OCI-LY3 (cell line): ENCODE measurements at regions not wholly inside any gene's neighbourhood (a gene's known extent, or its start where the extent isn't known, plus 50 kb on each side); places are given as distances from the start of the nearest gene placed in this dataset.

Source experiments
- CTCF ChIP-seq: fragments of 200-600, 300-600 bp; sonication (generic); IDR thresholded peaks from 2 replicates; pipeline ENCODE4 v1.5.1; 2014; ENCODE audit warnings: antibody characterized with exemption, low read length, low read depth
- EZH2phosphoT487 ChIP-seq: fragments of 200-600 bp; shearing (Covaris generic); IDR thresholded peaks from 2 replicates; pipeline ENCODE4 v1.6.1; 2018; ENCODE audit warnings: antibody characterized with exemption, mixed run types, low read depth

GRCh38 chr2:147440734-147441133, 404.1 kb upstream of the ACVR2A start:
- TF ChIP-seq CTCF (no peak), EZH2phosphoT487 (no peak)
